ENCODE measurements at regions not wholly inside any gene's neighbourhood (a gene's known extent, or its start where the extent isn't known, plus 50 kb on each side); places are given as distances from the start of the nearest gene placed in this dataset.

DNA sequence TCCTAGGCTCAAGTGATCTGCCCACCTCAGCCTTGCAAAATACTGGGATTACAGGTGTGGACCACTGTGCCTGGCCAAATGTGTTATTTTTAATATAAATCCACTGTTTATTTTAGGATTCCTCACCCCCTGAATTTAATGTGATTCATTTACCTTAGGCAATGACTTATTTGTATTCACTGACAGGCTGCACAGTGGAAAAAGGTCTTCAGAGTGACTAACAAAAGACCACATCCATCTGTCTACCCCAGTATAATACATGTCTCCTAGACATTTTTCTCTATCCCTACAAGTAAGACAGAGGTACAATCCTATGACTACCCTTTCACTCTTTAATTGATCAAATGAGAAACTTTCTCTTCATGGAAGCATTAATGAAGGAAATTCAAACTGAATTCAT lies 230.2 kb downstream of the AHR start:
- no peaks in the 10 kb centered on the region for H3K9me3 ChIP-seq (replicated peaks in 1 of 2; ENCODE audit: control insufficient read depth in 1 of 2, insufficient read depth in 1 of 2, low read length in 2 of 2)
- no peak overlapping the region for H2AFZ ChIP-seq (ENCODE audit: insufficient read depth, low read depth, low read length, poor library complexity, severe bottlenecking)
- DNase-seq: no peak
- no peaks in the 10 kb centered on the region for H3K79me2 ChIP-seq (ENCODE audit: insufficient read depth, low read length)
- H3K4me1 ChIP-seq (ENCODE audit: control insufficient read depth in 1 of 2, insufficient read depth in 2 of 2, low read length in 2 of 2): peaks cover 17 to 25% of the 10 kb centered on the region in 2 donors
- no peak overlapping the region for H3K9ac ChIP-seq (ENCODE audit: insufficient read depth, low read length, poor library complexity, severe bottlenecking)
- no peak overlapping the region for H3K4me3 Mint-ChIP-seq
- no peaks in the 10 kb centered on the region for H3K36me3 Mint-ChIP-seq
- no peaks in the 10 kb centered on the region for H3K27me3 Mint-ChIP-seq (ENCODE audit: low read depth in 3 of 3)
- peaks cover 0 to 4% (median 0%) of the 10 kb centered on the region in 7 donors for H3K9me3 Mint-ChIP-seq
- H3K4me2 ChIP-seq (replicated peaks; ENCODE audit: extremely low read depth, low read length, poor library complexity, severe bottlenecking): no peak overlapping the region
- no peaks in the 10 kb centered on the region for H3K27me3 ChIP-seq (ENCODE audit: control insufficient read depth in 2 of 2, insufficient read depth in 2 of 2, low read length in 2 of 2)
- H3K4me3 ChIP-seq (replicated peaks in 1 of 3; ENCODE audit: low read depth in 2 of 3, low read length in 3 of 3): no peak overlapping the region
- intact Hi-C loops (cut with micrococcal nuclease): no loop called here
- peaks cover 33% of the 10 kb centered on the region for H3K4me1 Mint-ChIP-seq
- no peaks in the 10 kb centered on the region for H4K20me1 ChIP-seq (ENCODE audit: insufficient read depth, low read length)
- no peak overlapping the region for H3K27ac Mint-ChIP-seq
- no peaks in the 10 kb centered on the region for H3K36me3 ChIP-seq (replicated peaks in 1 of 2; ENCODE audit: control insufficient read depth in 1 of 2, insufficient read depth in 2 of 2, low read length in 2 of 2)
- no peak for TF ChIP-seq CTCF (IDR thresholded peaks at IDR 0.05)
- H3K27ac ChIP-seq (ENCODE audit: low read depth in 1 of 2, low read length in 2 of 2): no peak overlapping the region

DNA sequence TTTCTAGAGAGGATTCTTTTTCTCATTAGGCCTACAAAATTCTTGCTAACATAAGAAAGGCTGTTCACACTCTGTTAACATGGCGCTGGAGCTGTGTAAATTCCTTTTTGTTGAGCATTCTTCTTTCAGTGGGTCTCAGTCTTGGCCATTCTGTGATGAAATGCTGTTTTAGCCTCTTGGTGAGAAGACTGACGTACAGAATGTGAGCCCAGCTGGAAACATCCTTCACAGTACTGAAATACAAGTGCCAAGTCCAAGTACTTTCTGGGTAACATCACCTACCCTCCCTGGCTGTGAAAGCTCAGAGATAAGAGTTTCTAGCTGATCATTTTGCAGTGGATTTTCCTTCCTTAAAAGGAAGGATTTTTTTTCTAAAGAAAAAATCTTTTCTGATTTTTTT lies 231.8 kb downstream of the AHR start:
- no peak for TF ChIP-seq CTCF (IDR thresholded peaks at IDR 0.05)
- WGBS (ENCODE audit: insufficient coverage): no CpG with 5 or more reads among the region's 2 CpGs
- H4K20me1 ChIP-seq (ENCODE audit: insufficient read depth, low read length): no peaks in the 10 kb centered on the region
- Mint-ChIP-seq H3K27ac (no peak overlapping the region), H3K4me1 (peaks cover 28% of the 10 kb centered on the region), H3K27me3 (ENCODE audit: low read depth in 3 of 3) (no peaks in the 10 kb centered on the region), H3K9me3 (peaks cover 0 to 3% (median 0%) of the 10 kb centered on the region in 7 donors), H3K36me3 (no peaks in the 10 kb centered on the region), H3K4me3 (no peak overlapping the region)
- no peak for DNase-seq
- no peak overlapping the region for H3K27ac ChIP-seq (ENCODE audit: low read depth in 1 of 2, low read length in 2 of 2)
- H3K36me3 ChIP-seq (replicated peaks in 1 of 2; ENCODE audit: control insufficient read depth in 1 of 2, insufficient read depth in 2 of 2, low read length in 2 of 2): no peaks in the 10 kb centered on the region
- no peak overlapping the region for H3K4me3 ChIP-seq (replicated peaks in 1 of 3; ENCODE audit: low read depth in 2 of 3, low read length in 3 of 3)
- intact Hi-C loops (cut with micrococcal nuclease): loop anchor here in 1 of 2 donors (10.0 kb wide), 1 partner anchor 125 kb away; no protein-coding TSS in a partner anchor
- no peak overlapping the region for H3K9ac ChIP-seq (ENCODE audit: insufficient read depth, low read length, poor library complexity, severe bottlenecking)
- peaks cover 17 to 25% of the 10 kb centered on the region in 2 donors for H3K4me1 ChIP-seq (ENCODE audit: control insufficient read depth in 1 of 2, insufficient read depth in 2 of 2, low read length in 2 of 2)
- H3K79me2 ChIP-seq (ENCODE audit: insufficient read depth, low read length): no peaks in the 10 kb centered on the region
- H3K4me2 ChIP-seq (replicated peaks; ENCODE audit: extremely low read depth, low read length, poor library complexity, severe bottlenecking): no peak overlapping the region
- no peaks in the 10 kb centered on the region for H3K9me3 ChIP-seq (replicated peaks in 1 of 2; ENCODE audit: control insufficient read depth in 1 of 2, insufficient read depth in 1 of 2, low read length in 2 of 2)
- no peaks in the 10 kb centered on the region for H3K27me3 ChIP-seq (ENCODE audit: control insufficient read depth in 2 of 2, insufficient read depth in 2 of 2, low read length in 2 of 2)
- peak overlapping the region; percentile 7 for H2AFZ ChIP-seq (ENCODE audit: insufficient read depth, low read depth, low read length, poor library complexity, severe bottlenecking)

Measured in CD14-positive monocyte (primary cell).